Gastrocnemius medialis (tissue), 4 donors: ENCODE measurements at regions not wholly inside any gene's neighbourhood (a gene's known extent, or its start where the extent isn't known, plus 50 kb on each side); places are given as distances from the start of the nearest gene placed in this dataset.

Source experiments
- POLR2A ChIP-seq, 2 donors: fragments of 450-650 bp; IDR thresholded peaks; one replicate each; pipeline ENCODE4 v1.6.1; 2017; ENCODE audit warnings: antibody characterized with exemption in 2 of 2, mild to moderate bottlenecking in 2 of 2, moderate library complexity in 2 of 2
- TF ChIP-seq, protein P1 (sequence below), 5 experiments: fragments of 450-650 bp in 3 of 5; fragments of 200-600 bp in 2 of 5; sonication (generic) in 2 of 5; IDR thresholded peaks in 4 of 5; conservative IDR thresholded peaks in 1 of 5; 1 replicate in 4 of 5; 2 replicates in 1 of 5; pipeline ENCODE4 v1.5.1; 2016 to 2019; ENCODE audit warnings: antibody characterized with exemption in 5 of 5, mild to moderate bottlenecking in 3 of 5, moderate library complexity in 3 of 5

DNA sequence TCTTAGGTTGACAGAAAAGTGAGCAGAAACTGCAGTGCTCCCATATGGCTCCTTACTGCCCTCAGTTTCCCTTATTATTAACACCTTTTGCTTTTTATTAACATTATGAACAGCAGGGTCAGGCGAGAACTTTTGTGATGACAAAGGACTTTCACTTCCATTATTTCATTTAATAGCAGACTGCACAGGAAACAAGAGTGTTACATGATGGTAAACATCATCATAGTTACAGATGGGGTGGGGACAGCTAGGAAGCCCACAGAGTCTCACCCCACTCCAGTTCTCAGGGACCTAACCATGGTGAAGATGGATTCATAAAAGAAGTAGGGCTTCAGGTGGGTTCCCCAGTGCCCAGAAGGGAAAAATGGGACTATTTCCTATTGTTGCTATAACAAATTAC, 110.1 kb upstream of the PELI2 start:
- TF ChIP-seq, protein P1, sequence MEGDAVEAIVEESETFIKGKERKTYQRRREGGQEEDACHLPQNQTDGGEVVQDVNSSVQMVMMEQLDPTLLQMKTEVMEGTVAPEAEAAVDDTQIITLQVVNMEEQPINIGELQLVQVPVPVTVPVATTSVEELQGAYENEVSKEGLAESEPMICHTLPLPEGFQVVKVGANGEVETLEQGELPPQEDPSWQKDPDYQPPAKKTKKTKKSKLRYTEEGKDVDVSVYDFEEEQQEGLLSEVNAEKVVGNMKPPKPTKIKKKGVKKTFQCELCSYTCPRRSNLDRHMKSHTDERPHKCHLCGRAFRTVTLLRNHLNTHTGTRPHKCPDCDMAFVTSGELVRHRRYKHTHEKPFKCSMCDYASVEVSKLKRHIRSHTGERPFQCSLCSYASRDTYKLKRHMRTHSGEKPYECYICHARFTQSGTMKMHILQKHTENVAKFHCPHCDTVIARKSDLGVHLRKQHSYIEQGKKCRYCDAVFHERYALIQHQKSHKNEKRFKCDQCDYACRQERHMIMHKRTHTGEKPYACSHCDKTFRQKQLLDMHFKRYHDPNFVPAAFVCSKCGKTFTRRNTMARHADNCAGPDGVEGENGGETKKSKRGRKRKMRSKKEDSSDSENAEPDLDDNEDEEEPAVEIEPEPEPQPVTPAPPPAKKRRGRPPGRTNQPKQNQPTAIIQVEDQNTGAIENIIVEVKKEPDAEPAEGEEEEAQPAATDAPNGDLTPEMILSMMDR (IDR thresholded peaks at IDR 0.05 in 4 of 5, conservative IDR thresholded peaks at IDR 0.05 in 1 of 5): no peak
- TF ChIP-seq POLR2A (IDR thresholded peaks at IDR 0.05): no peak
